Activated T-helper 2 cell treated with anti-CD3 and anti-CD28 coated beads, Interferon-gamma antibody, Interleukin-2, Interleukin-4, amounts not matched to agents 10 μg/mL and 5 μg/mL and 100 μg/mL, durations not matched to agents 14 hours and 24 hours and 36 hours (primary cell): ENCODE measurements at regions not wholly inside any gene's neighbourhood (a gene's known extent, or its start where the extent isn't known, plus 50 kb on each side); places are given as distances from the start of the nearest gene placed in this dataset.

Source experiments
- DNase-seq: peaks from one replicate; pipeline ENCODE4 v3.0.0; 2021; ENCODE audit warnings: low spot score
- H3K27ac Mint-ChIP-seq: one replicate; pipeline ENCODE4 v1.8.0; 2021; ENCODE audit warnings: mixed read lengths
- H3K27me3 Mint-ChIP-seq: one replicate; pipeline ENCODE4 v1.8.0; 2021; ENCODE audit warnings: low read depth, mixed read lengths
- H3K36me3 Mint-ChIP-seq: one replicate; pipeline ENCODE4 v1.8.0; 2021; ENCODE audit warnings: low read depth, mixed read lengths
- H3K4me1 Mint-ChIP-seq: one replicate; pipeline ENCODE4 v1.8.0; 2021; ENCODE audit warnings: low read depth, mixed read lengths
- H3K4me3 Mint-ChIP-seq: one replicate; pipeline ENCODE4 v1.8.0; 2021; ENCODE audit warnings: low read depth, mild to moderate bottlenecking, moderate library complexity, mixed read lengths
- H3K9me3 Mint-ChIP-seq: one replicate; pipeline ENCODE4 v1.8.0; 2021; ENCODE audit warnings: mixed read lengths
- intact Hi-C: fragments of 100-400 bp; cut with micrococcal nuclease; formaldehyde crosslinking; loops from one replicate; pipeline ENCODE4 v1.15.1; 2023

- no peak for DNase-seq
- Mint-ChIP-seq H3K9me3 (no peaks in the 10 kb centered on the region), H3K27me3 (peaks cover 2% of the 10 kb centered on the region), H3K4me3 (no peak overlapping the region), H3K4me1 (peaks cover 12% of the 10 kb centered on the region), H3K36me3 (no peaks in the 10 kb centered on the region), H3K27ac (no peak overlapping the region)
- intact Hi-C loops = no loop called here
Measured at GRCh38 chr6:104639668-104640067, 220.1 kb downstream of the HACE1 start.

- no peak overlapping the region for H3K27ac Mint-ChIP-seq
Measured at GRCh38 chr6:104638841-104639290, 220.9 kb downstream of the HACE1 start.

DNA sequence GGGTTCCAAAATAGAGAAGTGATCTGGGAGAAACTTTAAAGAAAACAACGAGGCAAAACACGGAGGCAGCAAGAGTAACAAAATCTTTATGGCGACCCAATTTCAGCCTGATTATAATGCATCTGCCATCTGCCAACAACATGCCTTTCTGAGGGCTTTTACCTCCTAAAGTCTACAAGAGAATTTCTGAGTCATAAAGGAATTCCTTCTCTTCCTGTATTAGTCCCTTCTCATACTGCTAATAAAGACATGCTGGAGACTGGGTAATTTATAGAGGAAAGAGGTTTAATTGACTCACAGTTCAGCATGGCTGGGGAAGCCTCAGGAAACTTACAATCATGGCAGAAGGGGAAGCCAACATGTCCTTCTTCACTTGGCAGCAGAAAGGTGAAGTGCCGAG lies 226.6 kb downstream of the HACE1 start:
- Mint-ChIP-seq H3K27ac (no peak overlapping the region), H3K36me3 (no peaks in the 10 kb centered on the region), H3K9me3 (no peaks in the 10 kb centered on the region), H3K4me3 (no peak overlapping the region), H3K27me3 (peaks cover 7% of the 10 kb centered on the region), H3K4me1 (no peaks in the 10 kb centered on the region)
- no peak for DNase-seq
- intact Hi-C loops = no loop called here

More at GRCh38 chr6:104638841-104639290, 220.9 kb downstream of the HACE1 start:
- no peak for DNase-seq
- H3K27me3 Mint-ChIP-seq = peaks cover 2% of the 10 kb centered on the region
- H3K36me3 Mint-ChIP-seq = no peaks in the 10 kb centered on the region
- H3K4me3 Mint-ChIP-seq = no peak overlapping the region
- H3K4me1 Mint-ChIP-seq = peaks cover 12% of the 10 kb centered on the region
- no peaks in the 10 kb centered on the region for H3K9me3 Mint-ChIP-seq
- intact Hi-C loops = no loop called here

GRCh38 chr6:104632588-104632987 lies 227.1 kb downstream of the HACE1 start:
- Mint-ChIP-seq H3K27ac (no peak overlapping the region), H3K36me3 (no peaks in the 10 kb centered on the region), H3K27me3 (peaks cover 6% of the 10 kb centered on the region), H3K4me1 (no peaks in the 10 kb centered on the region), H3K4me3 (no peak overlapping the region), H3K9me3 (no peaks in the 10 kb centered on the region)
- intact Hi-C loops = no loop called here
- no peak for DNase-seq

DNA sequence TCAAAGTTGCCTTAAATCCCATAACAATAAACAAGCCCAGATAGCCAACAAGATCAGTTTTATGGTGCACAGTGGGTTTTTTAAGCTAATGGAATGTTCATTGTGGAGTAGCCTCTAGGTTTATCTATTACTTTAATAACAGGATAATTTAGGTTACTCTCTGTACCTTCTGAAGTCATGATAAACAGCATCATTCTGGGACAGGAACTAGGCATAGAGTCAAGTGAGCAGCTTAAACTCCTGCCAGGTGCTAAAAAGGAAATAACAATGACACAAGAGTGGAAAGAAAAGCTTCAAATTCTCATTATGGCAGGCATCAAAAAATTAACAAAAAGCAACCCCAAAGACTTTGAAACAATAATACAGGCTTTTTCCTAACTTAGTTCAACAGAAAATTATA lies 228.8 kb downstream of the HACE1 start:
- Mint-ChIP-seq H3K27ac (no peak overlapping the region), H3K9me3 (no peaks in the 10 kb centered on the region), H3K4me1 (no peaks in the 10 kb centered on the region), H3K36me3 (no peaks in the 10 kb centered on the region), H3K4me3 (no peak overlapping the region), H3K27me3 (peaks cover 12% of the 10 kb centered on the region)
- intact Hi-C loops = no loop called here
- no peak for DNase-seq

DNA sequence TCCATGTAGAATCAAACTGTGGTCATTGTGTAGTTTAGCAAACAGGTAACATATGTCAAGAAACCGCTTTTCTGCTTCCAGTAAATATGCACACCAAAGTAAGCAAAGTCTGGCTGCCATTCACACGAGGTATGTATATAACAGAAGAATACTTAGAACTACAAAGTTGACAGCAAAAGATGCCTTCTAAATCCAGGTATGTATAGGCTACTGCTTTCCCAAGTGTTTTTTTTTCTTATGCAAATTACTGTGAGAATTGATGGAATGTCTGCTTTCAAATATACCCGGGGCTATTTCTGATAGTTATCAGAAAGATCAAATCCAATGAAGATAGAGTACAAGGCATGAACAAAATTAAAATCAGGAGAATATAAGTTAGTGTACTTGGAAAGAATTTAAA lies 229.2 kb downstream of the HACE1 start:
- no peaks in the 10 kb centered on the region for H3K9me3 Mint-ChIP-seq
- H3K27me3 Mint-ChIP-seq = peaks cover 12% of the 10 kb centered on the region
- no peak overlapping the region for H3K27ac Mint-ChIP-seq
- H3K4me1 Mint-ChIP-seq = no peaks in the 10 kb centered on the region
- no peak overlapping the region for H3K4me3 Mint-ChIP-seq
- intact Hi-C loops = no loop called here
- no peak for DNase-seq
- no peaks in the 10 kb centered on the region for H3K36me3 Mint-ChIP-seq

- Mint-ChIP-seq H3K9me3 (no peaks in the 10 kb centered on the region), H3K27me3 (peaks cover 14% of the 10 kb centered on the region), H3K27ac (no peak overlapping the region), H3K4me1 (no peaks in the 10 kb centered on the region), H3K36me3 (no peaks in the 10 kb centered on the region), H3K4me3 (no peak overlapping the region)
- DNase-seq = no peak
- intact Hi-C loops = no loop called here
Measured at GRCh38 chr6:104629826-104630225, 229.9 kb downstream of the HACE1 start.

GRCh38 chr6:104625536-104625935 lies 234.2 kb downstream of the HACE1 start:
- Mint-ChIP-seq H3K9me3 (no peaks in the 10 kb centered on the region), H3K27ac (no peak overlapping the region), H3K27me3 (peaks cover 15% of the 10 kb centered on the region), H3K36me3 (no peaks in the 10 kb centered on the region), H3K4me3 (no peak overlapping the region), H3K4me1 (peaks cover 3% of the 10 kb centered on the region)
- DNase-seq = no peak
- intact Hi-C loops = no loop called here

- DNase-seq = no peak
- Mint-ChIP-seq H3K9me3 (no peaks in the 10 kb centered on the region), H3K4me3 (no peak overlapping the region), H3K4me1 (peaks cover 3% of the 10 kb centered on the region), H3K27me3 (peaks cover 11% of the 10 kb centered on the region), H3K27ac (no peak overlapping the region), H3K36me3 (no peaks in the 10 kb centered on the region)
- intact Hi-C loops = no loop called here
Measured at GRCh38 chr6:104623052-104623690, 236.5 kb downstream of the HACE1 start.

DNA sequence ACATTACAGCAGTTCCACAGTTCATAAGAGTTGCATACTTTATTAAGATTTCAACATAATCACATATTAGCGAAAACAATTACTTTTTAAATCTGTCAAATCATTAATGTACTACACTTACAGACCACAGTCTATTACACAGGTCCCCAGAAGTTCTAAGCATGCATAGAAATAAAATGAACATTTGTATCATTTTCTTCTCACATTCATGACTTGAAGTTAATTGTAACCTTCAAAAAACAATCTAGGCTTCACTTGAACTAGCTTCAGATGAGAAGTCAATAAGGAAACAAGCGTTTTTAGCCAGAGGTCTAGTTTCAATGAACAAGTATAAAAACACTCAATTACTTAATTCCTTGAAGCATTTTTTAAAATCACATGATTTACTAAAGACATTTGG lies 238.3 kb downstream of the HACE1 start:
- no peak overlapping the region for H3K4me3 Mint-ChIP-seq
- H3K27me3 Mint-ChIP-seq = peaks cover 4% of the 10 kb centered on the region
- peaks cover 3% of the 10 kb centered on the region for H3K4me1 Mint-ChIP-seq
- no peak overlapping the region for H3K27ac Mint-ChIP-seq
- DNase-seq = no peak
- H3K36me3 Mint-ChIP-seq = no peaks in the 10 kb centered on the region
- H3K9me3 Mint-ChIP-seq = no peaks in the 10 kb centered on the region
- intact Hi-C loops = no loop called here

DNA sequence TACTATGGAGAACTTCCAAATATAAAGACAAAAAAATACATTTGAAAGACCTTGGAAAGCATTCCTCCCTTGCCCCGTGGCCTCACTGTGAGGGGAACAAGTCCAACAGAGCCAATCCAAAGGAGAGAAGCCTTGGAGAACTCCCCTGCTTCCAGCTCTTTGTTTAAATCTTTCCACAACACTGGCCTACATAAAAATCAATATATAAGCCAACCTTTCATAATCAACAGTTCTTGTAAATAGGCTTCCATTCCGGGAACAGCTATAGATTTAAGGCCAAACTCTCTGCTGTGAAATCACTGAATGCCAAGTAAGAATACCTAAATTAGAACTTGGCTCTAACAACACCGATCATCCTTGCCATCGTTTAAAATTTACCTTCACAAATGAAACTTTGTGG lies 242.1 kb downstream of the HACE1 start:
- H3K27me3 Mint-ChIP-seq = peaks cover 5% of the 10 kb centered on the region
- intact Hi-C loops = no loop called here
- no peaks in the 10 kb centered on the region for H3K36me3 Mint-ChIP-seq
- H3K4me1 Mint-ChIP-seq = no peaks in the 10 kb centered on the region
- no peak overlapping the region for H3K27ac Mint-ChIP-seq
- H3K9me3 Mint-ChIP-seq = no peaks in the 10 kb centered on the region
- no peak overlapping the region for H3K4me3 Mint-ChIP-seq
- DNase-seq = no peak

GRCh38 chr6:104614394-104614793 lies 245.3 kb downstream of the HACE1 start:
- no peak overlapping the region for H3K4me3 Mint-ChIP-seq
- peaks cover 4% of the 10 kb centered on the region for H3K27me3 Mint-ChIP-seq

GRCh38 chr6:104613416-104614001 lies 246.2 kb downstream of the HACE1 start:
- peaks cover 4% of the 10 kb centered on the region for H3K27me3 Mint-ChIP-seq
- intact Hi-C loops = no loop called here
- no peak overlapping the region for H3K27ac Mint-ChIP-seq
- H3K4me3 Mint-ChIP-seq = no peak overlapping the region
- DNase-seq = no peak
- no peaks in the 10 kb centered on the region for H3K4me1 Mint-ChIP-seq
- no peaks in the 10 kb centered on the region for H3K36me3 Mint-ChIP-seq
- H3K9me3 Mint-ChIP-seq = no peaks in the 10 kb centered on the region

More at GRCh38 chr6:104614394-104614793, 245.3 kb downstream of the HACE1 start:
- no peaks in the 10 kb centered on the region for H3K36me3 Mint-ChIP-seq
- intact Hi-C loops = no loop called here
- H3K27ac Mint-ChIP-seq = no peak overlapping the region
- H3K4me1 Mint-ChIP-seq = no peaks in the 10 kb centered on the region
- no peaks in the 10 kb centered on the region for H3K9me3 Mint-ChIP-seq
- no peak for DNase-seq
